K562 (cell line): ENCODE measurements at regions not wholly inside any gene's neighbourhood (a gene's known extent, or its start where the extent isn't known, plus 50 kb on each side); places are given as distances from the start of the nearest gene placed in this dataset.

Experiments
- ATAC-seq: fragments of 200-7000 bp; cut with Tn5 transposase; 3 replicates; pipeline ENCODE4 v1.9.1; 2020; ENCODE audit warnings: moderate library complexity
- BruUV-seq: library from RNA; stranded (reverse); fragments of 400-500 nt; replicated peaks from 2 replicates; lab custom pipeline; 2021; lab: Mats Ljungman, UMichigan
- CTCF ChIA-PET: fragments of 300-600 bp; formaldehyde crosslinking; extraction: SDS; loops from one replicate; lab custom pipeline; 2021; ENCODE audit warnings: low intra/inter-chr PET ratio; lab: Yijun Ruan, JAX
- POLR2A ChIA-PET: fragments of 300-600, 350-650 bp; sonication (Branson Sonifier 250); formaldehyde crosslinking; extraction: SDS; loops from one replicate; lab custom pipeline; 2021; ENCODE audit warnings: antibody characterized with exemption, inconsistent platforms; lab: Yijun Ruan, JAX
- DNase-seq, 4 experiments: peaks; one replicate each; pipeline versions ENCODE4 v3.0.0 to v3.0.0-alpha.2; 2011 to 2018; ENCODE audit warnings: low spot score in 3 of 4, mixed read lengths in 3 of 4; ENCODE audit errors: extremely low read depth in 1 of 4
- FAIRE-seq: peaks from 2 replicates; lab custom pipeline; 2011; peaks lifted over from hg19 to GRCh38; lab: Jason Lieb, UNC
- H2AFZ ChIP-seq: 2 replicates; pipeline ENCODE4 v1.6.0; 2011; ENCODE audit warnings: low read depth, low read length, control low read depth, inconsistent platforms
- H3K27ac ChIP-seq: fragments of 200-600 bp; 3 replicates; pipeline ENCODE4 v1.8.0; 2011; ENCODE audit warnings: low read depth, mild to moderate bottlenecking, control low read depth, inconsistent platforms, low read length, moderate library complexity, mixed read lengths; ENCODE audit errors: extremely low read depth
- H3K27me3 ChIP-seq, 2 experiments: fragments of 300-600 bp in 1 of 2; 2 replicates in 1 of 2; 3 replicates in 1 of 2; pipeline versions ENCODE4 v1.6.0 to v1.8.0; 2011; ENCODE audit warnings: inconsistent platforms in 2 of 2, low read length in 2 of 2, mild to moderate bottlenecking in 1 of 2, mixed read lengths in 1 of 2, moderate library complexity in 1 of 2; ENCODE audit not compliant: control insufficient read depth in 2 of 2, insufficient read depth in 2 of 2
- H3K36me3 ChIP-seq: fragments of 300-600 bp; 3 replicates; pipeline ENCODE4 v1.8.0; 2011; ENCODE audit warnings: mild to moderate bottlenecking, low read length, inconsistent platforms; ENCODE audit not compliant: control insufficient read depth, insufficient read depth
- H3K4me1 ChIP-seq, 2 experiments: fragments of 200-600 bp in 1 of 2; replicated peaks in 1 of 2; 2 replicates in 1 of 2; 3 replicates in 1 of 2; pipeline versions ENCODE4 v1.5.1 to v1.8.0; 2011; ENCODE audit warnings: inconsistent platforms in 2 of 2, low read length in 2 of 2, mild to moderate bottlenecking in 1 of 2, mixed read lengths in 1 of 2, moderate library complexity in 1 of 2; ENCODE audit not compliant: control insufficient read depth in 2 of 2, insufficient read depth in 2 of 2
- H3K4me2 ChIP-seq: 2 replicates; pipeline ENCODE4 v1.6.1; 2011; ENCODE audit warnings: low read length, control low read depth, inconsistent platforms, mixed read lengths; ENCODE audit not compliant: insufficient read depth
- H3K4me3 ChIP-seq: fragments of 200-600 bp; sonication (generic), shearing (Covaris generic); 2 replicates; pipeline ENCODE4 v1.5.1; 2016; ENCODE audit warnings: control low read depth, inconsistent platforms
- H3K79me2 ChIP-seq: fragments of 200-600 bp; 3 replicates; pipeline ENCODE4 v1.8.0; 2011; ENCODE audit warnings: low read length, inconsistent platforms; ENCODE audit not compliant: control insufficient read depth, insufficient read depth
- H3K9ac ChIP-seq, 2 experiments: 2 replicates each; pipeline versions ENCODE4 v1.6.0 to v1.6.1; 2011; ENCODE audit warnings: low read depth in 2 of 2, low read length in 2 of 2, control low read depth in 1 of 2, inconsistent platforms in 1 of 2, mild to moderate bottlenecking in 1 of 2, mixed read lengths in 1 of 2; ENCODE audit not compliant: insufficient read depth in 1 of 2
- H3K9me1 ChIP-seq: one replicate; pipeline ENCODE4 v1.6.0; 2011; ENCODE audit warnings: inconsistent platforms, mild to moderate bottlenecking, low read length, moderate library complexity; ENCODE audit not compliant: control insufficient read depth, insufficient read depth
- H3K9me3 ChIP-seq: replicated peaks from 2 replicates; pipeline ENCODE4 v1.5.1; 2011; ENCODE audit warnings: low read depth, low read length, inconsistent platforms; ENCODE audit not compliant: control insufficient read depth, insufficient read depth
- H4K20me1 ChIP-seq: replicated peaks from 2 replicates; pipeline ENCODE4 v1.6.1; 2011; ENCODE audit warnings: low read length, inconsistent platforms, mixed read lengths; ENCODE audit not compliant: control insufficient read depth, insufficient read depth
- DACH1 ChIP-seq: fragments of 450-650 bp; IDR thresholded peaks from 2 replicates; pipeline ENCODE4 v1.6.1; 2018; ENCODE audit not compliant: partially characterized antibody
- E2F3 ChIP-seq: fragments of 250-450 bp; sonication (Bioruptor Pico); IDR thresholded peaks from 2 replicates; pipeline ENCODE4 v1.4.0; 2020; ENCODE audit warnings: mild to moderate bottlenecking
- FIP1L1 ChIP-seq: fragments of 200-400 bp; formaldehyde crosslinking; IDR thresholded peaks from 2 replicates; pipeline ENCODE4 v1.6.1; 2018; ENCODE audit warnings: mild to moderate bottlenecking, low read depth, low read length; ENCODE audit not compliant: poor library complexity, severe bottlenecking
- KDM1A ChIP-seq, 2 experiments: fragments of 450-650 bp; IDR thresholded peaks; 2 replicates each; pipeline ENCODE4 v1.6.1; 2016; ENCODE audit warnings: mild to moderate bottlenecking in 2 of 2
- KLF6 ChIP-seq: fragments of 250-450 bp; sonication (Bioruptor Pico); IDR thresholded peaks from 2 replicates; pipeline ENCODE4 v1.4.0; 2020; ENCODE audit warnings: mild to moderate bottlenecking, moderate library complexity, borderline replicate concordance
- MCM2 ChIP-seq: fragments of 450-650 bp; IDR thresholded peaks from 2 replicates; pipeline ENCODE4 v1.6.1; 2017; ENCODE audit warnings: low read depth, mild to moderate bottlenecking
- MEIS2 ChIP-seq: fragments of 450-650 bp; IDR thresholded peaks from 2 replicates; pipeline ENCODE4 v1.6.1; 2014; ENCODE audit warnings: mild to moderate bottlenecking; ENCODE audit not compliant: partially characterized antibody
- NFATC3 ChIP-seq: fragments of 450-650 bp; IDR thresholded peaks from 2 replicates; pipeline ENCODE4 v1.6.1; 2017; ENCODE audit warnings: mild to moderate bottlenecking
- NFIX ChIP-seq: fragments of 250-450 bp; sonication (Bioruptor Pico); IDR thresholded peaks from 2 replicates; pipeline ENCODE4 v1.4.0; 2020; ENCODE audit warnings: low read depth, mild to moderate bottlenecking, moderate library complexity
- POLR2B ChIP-seq: fragments of 450-650 bp; IDR thresholded peaks from 2 replicates; pipeline ENCODE4 v1.6.1; 2018; ENCODE audit warnings: low read depth; ENCODE audit not compliant: partially characterized antibody
- TEAD4 ChIP-seq, 2 experiments: sonication (generic) in 1 of 2; formaldehyde crosslinking in 1 of 2; IDR thresholded peaks; 2 replicates each; pipeline versions ENCODE4 v1.6.1 to v1.8.0; 2012 to 2022; ENCODE audit warnings: borderline replicate concordance in 1 of 2, inconsistent platforms in 1 of 2, low read length in 1 of 2, mild to moderate bottlenecking in 1 of 2, missing genetic modification reagents in 1 of 2
- ZNF197 ChIP-seq: fragments of 200-800 bp; sonication (Bioruptor generic); IDR thresholded peaks from 2 replicates; pipeline ENCODE4 v1.6.1; 2016; ENCODE audit warnings: low read depth, missing genetic modification characterization, missing compliant biosample characterization
- ZNF668 ChIP-seq: fragments of 250-450 bp; sonication (Bioruptor Pico); IDR thresholded peaks from 2 replicates; pipeline ENCODE4 v1.8.0; 2022; ENCODE audit warnings: mild to moderate bottlenecking, inconsistent platforms
- in situ Hi-C: fragments of 300-500 bp; cut with MboI; formaldehyde crosslinking; loops from 4 replicates; pipeline ENCODE4 v1.15.0; 2018; ENCODE audit warnings: inconsistent platforms, mixed read lengths
- intact Hi-C: fragments of 100-400 bp; cut with micrococcal nuclease; formaldehyde crosslinking; loops from 2 replicates; pipeline ENCODE4 v1.14.2; 2022
- TF ChIP-seq, protein P1 (sequence below): fragments of 450-650 bp; formaldehyde crosslinking; IDR thresholded peaks from 2 replicates; pipeline ENCODE4 v1.4.0; 2020; ENCODE audit warnings: mild to moderate bottlenecking
- TF ChIP-seq, protein P2 (sequence below), 2 experiments: fragments of 450-650 bp in 1 of 2; sonication (generic) in 1 of 2; formaldehyde crosslinking in 1 of 2; IDR thresholded peaks in 1 of 2; conservative IDR thresholded peaks in 1 of 2; 2 replicates each; pipeline versions ENCODE4 v1.6.1 to v1.8.1; 2016 to 2023; ENCODE audit warnings: mild to moderate bottlenecking in 2 of 2, moderate library complexity in 2 of 2, inconsistent platforms in 1 of 2, missing genetic modification reagents in 1 of 2

DNA sequence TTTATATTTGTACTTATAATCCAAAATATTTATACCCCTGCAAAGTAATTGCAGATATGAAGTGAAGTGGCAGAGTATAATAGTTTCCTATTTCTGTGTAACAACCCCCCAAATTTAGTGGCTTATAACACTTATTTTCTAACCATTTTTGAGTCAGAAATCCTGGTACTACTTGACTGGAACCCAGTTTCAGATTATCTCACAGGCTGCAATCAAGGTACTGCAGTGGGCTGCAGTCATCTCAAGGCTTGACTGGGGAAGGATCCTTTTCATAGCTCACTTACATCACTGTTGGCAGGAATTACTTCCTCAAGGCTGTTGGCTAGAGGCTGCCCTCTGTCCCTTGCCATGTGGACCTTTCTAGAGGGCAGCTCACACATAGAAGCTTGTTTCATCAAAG, 558.2 kb upstream of the PKDCC start:
- TF ChIP-seq TEAD4 (IDR thresholded peaks at IDR 0.05; ENCODE audit: low read length) = no peak
- no peak for TF ChIP-seq TEAD4 (CRISPR knock-in tag; IDR thresholded peaks at IDR 0.05; ENCODE audit: borderline replicate concordance)
- TF ChIP-seq MEIS2 = no peak
- TF ChIP-seq KDM1A (IDR thresholded peaks at IDR 0.05) = no peak
- TF ChIP-seq POLR2B = no peak
- TF ChIP-seq, protein P1, sequence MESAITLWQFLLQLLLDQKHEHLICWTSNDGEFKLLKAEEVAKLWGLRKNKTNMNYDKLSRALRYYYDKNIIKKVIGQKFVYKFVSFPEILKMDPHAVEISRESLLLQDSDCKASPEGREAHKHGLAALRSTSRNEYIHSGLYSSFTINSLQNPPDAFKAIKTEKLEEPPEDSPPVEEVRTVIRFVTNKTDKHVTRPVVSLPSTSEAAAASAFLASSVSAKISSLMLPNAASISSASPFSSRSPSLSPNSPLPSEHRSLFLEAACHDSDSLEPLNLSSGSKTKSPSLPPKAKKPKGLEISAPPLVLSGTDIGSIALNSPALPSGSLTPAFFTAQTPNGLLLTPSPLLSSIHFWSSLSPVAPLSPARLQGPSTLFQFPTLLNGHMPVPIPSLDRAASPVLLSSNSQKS (CRISPR knock-in tag) = no peak
- no peak for TF ChIP-seq NFATC3
- TF ChIP-seq ZNF668 (CRISPR knock-in tag) = no peak
- TF ChIP-seq NFIX (CRISPR knock-in tag) = no peak
- no peak for TF ChIP-seq KLF6
- TF ChIP-seq DACH1 = no peak
- TF ChIP-seq E2F3 (CRISPR knock-in tag) = no peak
- TF ChIP-seq MCM2 = no peak
- TF ChIP-seq ZNF197 (CRISPR knock-in tag) = no peak
- TF ChIP-seq FIP1L1 = no peak
- TF ChIP-seq, protein P2, sequence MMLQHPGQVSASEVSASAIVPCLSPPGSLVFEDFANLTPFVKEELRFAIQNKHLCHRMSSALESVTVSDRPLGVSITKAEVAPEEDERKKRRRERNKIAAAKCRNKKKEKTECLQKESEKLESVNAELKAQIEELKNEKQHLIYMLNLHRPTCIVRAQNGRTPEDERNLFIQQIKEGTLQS (IDR thresholded peaks at IDR 0.05) = no peak
- TF ChIP-seq, protein P2 (CRISPR knock-in tag; conservative IDR thresholded peaks at IDR 0.05) = no peak
- ChIA-PET POLR2A (no interaction called here), CTCF (no interaction called here)
- Histone ChIP-seq H3K4me3 (no peak overlapping the region), H3K9ac (no peak overlapping the region), H3K27me3 (no peaks in the 10 kb centered on the region), H3K4me1 (no peaks in the 10 kb centered on the region), H3K27ac (no peak overlapping the region), H3K9me3 (no peaks in the 10 kb centered on the region), H2AFZ (no peak overlapping the region), H3K79me2 (no peaks in the 10 kb centered on the region), H4K20me1 (no peaks in the 10 kb centered on the region), H3K4me2 (no peak overlapping the region), H3K9me1 (no peaks in the 10 kb centered on the region), H3K36me3 (no peaks in the 10 kb centered on the region)
- BruUV-seq = no TSS peak
- DNase-seq = no peak
- in situ Hi-C loops = no loop called here
- FAIRE-seq = no peak
- intact Hi-C loops = no loop called here
- no peak for ATAC-seq
